HEK293 (cell line): ENCODE measurements at regions not wholly inside any gene's neighbourhood (a gene's known extent, or its start where the extent isn't known, plus 50 kb on each side); places are given as distances from the start of the nearest gene placed in this dataset.
"Not testable (repeated sequence)": the region's sequence is repeated elsewhere in the genome, so short reads cannot be mapped to it uniquely, and the experiment has no call there.

Experiments used
- ATF2 ChIP-seq: fragments of 450-650 bp; formaldehyde crosslinking; IDR thresholded peaks from 2 replicates; pipeline ENCODE4 v1.5.1; 2016; ENCODE audit warnings: missing biosample characterization, missing genetic modification characterization, low read depth
- CTCF ChIP-seq: fragments of 450-650 bp; formaldehyde crosslinking; IDR thresholded peaks from 2 replicates; pipeline ENCODE4 v1.5.1; 2016; ENCODE audit warnings: missing biosample characterization, missing genetic modification characterization
- ZNF16 ChIP-seq: fragments of 450-650 bp; formaldehyde crosslinking; IDR thresholded peaks from 2 replicates; pipeline ENCODE4 v1.5.1; 2016; ENCODE audit warnings: low read depth, missing biosample characterization, missing genetic modification characterization
- ZNF23 ChIP-seq: fragments of 450-650 bp; formaldehyde crosslinking; IDR thresholded peaks from 2 replicates; pipeline ENCODE4 v1.5.1; 2016; ENCODE audit warnings: missing biosample characterization, missing genetic modification characterization, borderline replicate concordance
- ZNF658 ChIP-seq: fragments of 450-650 bp; formaldehyde crosslinking; IDR thresholded peaks from 2 replicates; pipeline ENCODE4; 2016; ENCODE audit warnings: missing biosample characterization, missing genetic modification characterization
- ZSCAN4 ChIP-seq: fragments of 450-650 bp; formaldehyde crosslinking; IDR thresholded peaks from 2 replicates; pipeline ENCODE4 v1.5.1; 2017; ENCODE audit warnings: missing biosample characterization, missing genetic modification characterization

GRCh38 chr3:78344267-78344666, 1304.4 kb downstream of the ROBO2 start:
- TF ChIP-seq CTCF (tag by site-specific recombination); ZNF16 (tag by site-specific recombination); ATF2 (tag by site-specific recombination); ZNF23 (tag by site-specific recombination); ZNF658; ZSCAN4 (tag by site-specific recombination): not testable (repeated sequence)
